ENCODE measurements at regions not wholly inside any gene's neighbourhood (a gene's known extent, or its start where the extent isn't known, plus 50 kb on each side); places are given as distances from the start of the nearest gene placed in this dataset.

- TF ChIP-seq, protein P1, sequence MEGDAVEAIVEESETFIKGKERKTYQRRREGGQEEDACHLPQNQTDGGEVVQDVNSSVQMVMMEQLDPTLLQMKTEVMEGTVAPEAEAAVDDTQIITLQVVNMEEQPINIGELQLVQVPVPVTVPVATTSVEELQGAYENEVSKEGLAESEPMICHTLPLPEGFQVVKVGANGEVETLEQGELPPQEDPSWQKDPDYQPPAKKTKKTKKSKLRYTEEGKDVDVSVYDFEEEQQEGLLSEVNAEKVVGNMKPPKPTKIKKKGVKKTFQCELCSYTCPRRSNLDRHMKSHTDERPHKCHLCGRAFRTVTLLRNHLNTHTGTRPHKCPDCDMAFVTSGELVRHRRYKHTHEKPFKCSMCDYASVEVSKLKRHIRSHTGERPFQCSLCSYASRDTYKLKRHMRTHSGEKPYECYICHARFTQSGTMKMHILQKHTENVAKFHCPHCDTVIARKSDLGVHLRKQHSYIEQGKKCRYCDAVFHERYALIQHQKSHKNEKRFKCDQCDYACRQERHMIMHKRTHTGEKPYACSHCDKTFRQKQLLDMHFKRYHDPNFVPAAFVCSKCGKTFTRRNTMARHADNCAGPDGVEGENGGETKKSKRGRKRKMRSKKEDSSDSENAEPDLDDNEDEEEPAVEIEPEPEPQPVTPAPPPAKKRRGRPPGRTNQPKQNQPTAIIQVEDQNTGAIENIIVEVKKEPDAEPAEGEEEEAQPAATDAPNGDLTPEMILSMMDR (conservative IDR thresholded peaks at IDR 0.05 in 1 of 2, IDR thresholded peaks at IDR 0.05 in 1 of 2; ENCODE audit: low read depth in 1 of 2, low read length in 2 of 2) = no peak
- no peak for TF ChIP-seq EZH2 (IDR thresholded peaks at IDR 0.05; ENCODE audit: low read length, missing control alignments)
These were observed 195.7 kb upstream of the POT1 start for GRCh38 chr7:125125315-125125714.

All from fibroblast of lung (primary cell).